H1 (cell line): ENCODE measurements at regions not wholly inside any gene's neighbourhood (a gene's known extent, or its start where the extent isn't known, plus 50 kb on each side); places are given as distances from the start of the nearest gene placed in this dataset.
A peak's percentile ranks its signal among the peaks of the same experiment; 100 is the strongest.

Experiments
- CTCF ChIA-PET: fragments of 300-600 bp; sonication (Branson Sonifier 250); formaldehyde crosslinking; loops from one replicate; lab custom pipeline; 2021; ENCODE audit not compliant: partially characterized antibody; lab: Charles Lee
- POLR2A ChIA-PET: fragments of 300-600 bp; sonication (Branson Sonifier 250); formaldehyde crosslinking; loops from one replicate; lab custom pipeline; 2021; ENCODE audit warnings: inconsistent platforms; ENCODE audit not compliant: partially characterized antibody; lab: Charles Lee
- DNase-seq, 2 experiments: peaks; one replicate each; pipeline versions ENCODE4 v3.0.0 to v3.0.0-alpha.2; 2010 to 2022; ENCODE audit warnings: low spot score in 2 of 2, low read depth in 1 of 2, mixed read lengths in 1 of 2
- FAIRE-seq: peaks from 2 replicates; lab custom pipeline; 2011; peaks lifted over from hg19 to GRCh38; lab: Jason Lieb, UNC
- H2AFZ ChIP-seq: 2 replicates; pipeline ENCODE4 v1.8.1; 2012; ENCODE audit warnings: low read length, inconsistent platforms
- H2AK5ac ChIP-seq: 2 replicates; pipeline ENCODE4 v1.6.1; 2013; ENCODE audit warnings: low read depth, low read length
- H2BK120ac ChIP-seq: replicated peaks from 2 replicates; pipeline ENCODE3; 2013; ENCODE audit warnings: low read depth, low read length, inconsistent platforms
- H2BK12ac ChIP-seq: 2 replicates; pipeline ENCODE4 v1.6.1; 2013; ENCODE audit warnings: low read depth, low read length
- H2BK15ac ChIP-seq: 2 replicates; pipeline ENCODE4 v1.6.1; 2013; ENCODE audit warnings: low read length
- H2BK20ac ChIP-seq: 2 replicates; pipeline ENCODE4 v1.6.1; 2013; ENCODE audit warnings: low read length
- H2BK5ac ChIP-seq: 2 replicates; pipeline ENCODE4 v1.6.1; 2013; ENCODE audit warnings: low read depth, low read length
- H3K14ac ChIP-seq: 2 replicates; pipeline ENCODE4 v1.6.1; 2013; ENCODE audit warnings: inconsistent platforms; ENCODE audit not compliant: insufficient read length
- H3K18ac ChIP-seq: 2 replicates; pipeline ENCODE4 v1.6.1; 2013; ENCODE audit warnings: low read length; ENCODE audit errors: extremely low read depth
- H3K23ac ChIP-seq: 2 replicates; pipeline ENCODE4 v1.6.1; 2013; ENCODE audit warnings: inconsistent platforms; ENCODE audit not compliant: insufficient read length
- H3K23me2 ChIP-seq: 2 replicates; pipeline ENCODE4 v1.6.1; 2013; ENCODE audit warnings: low read depth, low read length
- H3K27ac ChIP-seq: 2 replicates; pipeline ENCODE4 v1.6.1; 2011; ENCODE audit warnings: low read depth, low read length, inconsistent platforms
- H3K27me3 ChIP-seq, 4 experiments: replicated peaks in 1 of 4; 1 replicate in 1 of 4; 2 replicates in 3 of 4; pipeline versions ENCODE4 v1.6.1 to v1.8.1; 2011 to 2013; ENCODE audit warnings: low read length in 3 of 4, mild to moderate bottlenecking in 3 of 4, inconsistent platforms in 2 of 4, mixed read lengths in 2 of 4, moderate library complexity in 1 of 4; ENCODE audit not compliant: control insufficient read depth in 3 of 4, insufficient read depth in 3 of 4; ENCODE audit errors: extremely low read depth in 1 of 4
- H3K36me3 ChIP-seq, 4 experiments: 2 replicates each; pipeline versions ENCODE4 v1.6.1 to v1.8.1; 2011 to 2013; ENCODE audit warnings: mild to moderate bottlenecking in 4 of 4, low read length in 3 of 4, moderate library complexity in 2 of 4, control low read depth in 1 of 4, inconsistent platforms in 1 of 4; ENCODE audit not compliant: insufficient read depth in 4 of 4, control insufficient read depth in 2 of 4
- H3K4ac ChIP-seq: replicated peaks from 2 replicates; pipeline ENCODE3; 2013; ENCODE audit warnings: low read length, low read depth, mixed read lengths, inconsistent platforms; ENCODE audit not compliant: insufficient read length
- H3K4me1 ChIP-seq, 4 experiments: replicated peaks in 1 of 4; 1 replicate in 1 of 4; 2 replicates in 3 of 4; pipeline versions ENCODE4 v1.6.1 to v1.8.1; 2011 to 2013; ENCODE audit warnings: low read length in 3 of 4, inconsistent platforms in 2 of 4, mixed read lengths in 1 of 4; ENCODE audit not compliant: insufficient read depth in 4 of 4, control insufficient read depth in 3 of 4
- H3K4me2 ChIP-seq, 2 experiments: 2 replicates each; pipeline versions ENCODE4 v1.6.1 to v1.8.1; 2011 to 2013; ENCODE audit warnings: low read depth in 2 of 2, low read length in 2 of 2, control low read depth in 1 of 2, inconsistent platforms in 1 of 2, mild to moderate bottlenecking in 1 of 2; ENCODE audit not compliant: insufficient read depth in 1 of 2
- H3K4me3 ChIP-seq, 4 experiments: fragments of 200-600, 300-600 bp in 1 of 4; sonication (generic), shearing (Covaris generic), sonication (Bioruptor Twin) in 1 of 4; 2 replicates each; pipeline versions ENCODE4 v1.5.1 to v1.8.1; 2011 to 2016; ENCODE audit warnings: low read length in 4 of 4, low read depth in 3 of 4, control low read depth in 2 of 4, inconsistent platforms in 2 of 4, mild to moderate bottlenecking in 2 of 4, mixed read lengths in 1 of 4, moderate library complexity in 1 of 4; ENCODE audit not compliant: insufficient read depth in 2 of 4; ENCODE audit errors: extremely low read depth in 1 of 4
- H3K56ac ChIP-seq: replicated peaks from 2 replicates; pipeline ENCODE3; 2013; ENCODE audit warnings: low read depth, mild to moderate bottlenecking, mixed read lengths, low read length, inconsistent platforms; ENCODE audit not compliant: insufficient read length
- H3K79me1 ChIP-seq: 2 replicates; pipeline ENCODE4 v1.6.1; 2013; ENCODE audit warnings: low read depth, low read length, control low read depth
- H3K79me2 ChIP-seq, 2 experiments: 2 replicates each; pipeline versions ENCODE4 v1.6.1 to v1.8.1; 2012 to 2013; ENCODE audit warnings: low read length in 2 of 2, mild to moderate bottlenecking in 2 of 2, inconsistent platforms in 1 of 2; ENCODE audit not compliant: insufficient read depth in 2 of 2, control insufficient read depth in 1 of 2
- H3K9ac ChIP-seq, 4 experiments: replicated peaks in 1 of 4; 1 replicate in 1 of 4; 2 replicates in 3 of 4; pipeline versions ENCODE4 v1.6.1 to v1.8.1; 2011 to 2013; ENCODE audit warnings: low read depth in 3 of 4, low read length in 3 of 4, control low read depth in 2 of 4, mild to moderate bottlenecking in 2 of 4, moderate library complexity in 2 of 4, inconsistent platforms in 1 of 4; ENCODE audit errors: extremely low read depth in 1 of 4
- H3K9me3 ChIP-seq, 2 experiments: 2 replicates each; pipeline versions ENCODE4 v1.6.1 to v1.8.1; 2012 to 2013; ENCODE audit warnings: mild to moderate bottlenecking in 2 of 2, moderate library complexity in 2 of 2, control low read depth in 1 of 2, inconsistent platforms in 1 of 2, low read depth in 1 of 2, low read length in 1 of 2, mixed read lengths in 1 of 2; ENCODE audit not compliant: insufficient read depth in 2 of 2
- H4K20me1 ChIP-seq, 2 experiments: replicated peaks in 1 of 2; 2 replicates each; pipeline versions ENCODE3 to v1.8.1; 2011 to 2013; ENCODE audit warnings: inconsistent platforms in 2 of 2, low read length in 2 of 2, mild to moderate bottlenecking in 1 of 2; ENCODE audit not compliant: insufficient read depth in 2 of 2, control insufficient read depth in 1 of 2
- H4K5ac ChIP-seq: 2 replicates; pipeline ENCODE4 v1.6.1; 2013; ENCODE audit warnings: low read length, low read depth, mixed read lengths, inconsistent platforms; ENCODE audit not compliant: insufficient read length
- H4K8ac ChIP-seq: 2 replicates; pipeline ENCODE4 v1.8.0; 2013; ENCODE audit warnings: mild to moderate bottlenecking, moderate library complexity, low read length, inconsistent platforms; ENCODE audit not compliant: insufficient read depth; ENCODE audit errors: extremely low read depth
- H4K91ac ChIP-seq: replicated peaks from 2 replicates; pipeline ENCODE3; 2013; ENCODE audit warnings: low read length, mixed read lengths, inconsistent platforms; ENCODE audit not compliant: insufficient read length
- BCL11A ChIP-seq, 2 experiments: IDR thresholded peaks; one replicate each; pipeline ENCODE4 v1.6.1; 2011; ENCODE audit warnings: low read depth in 2 of 2, low read length in 2 of 2, mild to moderate bottlenecking in 2 of 2
- KDM1A ChIP-seq: fragments of 200-600, 300-600 bp; sonication (generic); IDR thresholded peaks from 2 replicates; pipeline ENCODE4 v1.7.1; 2016; ENCODE audit warnings: mild to moderate bottlenecking, low read length, borderline replicate concordance
- ZNF274 ChIP-seq: IDR thresholded peaks from 2 replicates; pipeline ENCODE4 v1.7.0; 2012; ENCODE audit warnings: low read length, borderline replicate concordance; ENCODE audit errors: extremely low read depth
- WGBS, 2 experiments: shearing (Covaris generic) in 1 of 2; methylation state at CpG; one replicate each; pipeline versions ENCODE4 v1.1.6 to v1.1.7; 2013 to 2015; ENCODE audit warnings: low lambda C conversion rate in 2 of 2, mixed read lengths in 2 of 2, inconsistent platforms in 1 of 2, low coverage in 1 of 2, missing lambda C conversion rate in 1 of 2; ENCODE audit not compliant: insufficient replicate concordance in 2 of 2, insufficient coverage in 1 of 2, insufficient read length in 1 of 2; ENCODE audit errors: extremely low coverage in 1 of 2, missing lambda C conversion rate in 1 of 2; 5-methylcytosine and 5-hydroxymethylcytosine counted together

- no peak overlapping the region for H2BK12ac ChIP-seq
- H4K91ac ChIP-seq, result no peak overlapping the region
- CTCF ChIA-PET, result no interaction called here
- H3K79me2 ChIP-seq, result no peaks in the 10 kb centered on the region
- H4K8ac ChIP-seq, result no peak overlapping the region
- H2BK5ac ChIP-seq, result no peak overlapping the region
- no peak overlapping the region for H3K9ac ChIP-seq
- H2AK5ac ChIP-seq, result no peak overlapping the region
- H3K4me2 ChIP-seq, result no peak overlapping the region
- DNase-seq (peak in 1 of 2 experiments; percentile 19), FAIRE-seq (no peak)
- no peaks in the 10 kb centered on the region for H3K23me2 ChIP-seq
- no peak overlapping the region for H2BK20ac ChIP-seq
- H3K23ac ChIP-seq, result no peak overlapping the region
- H3K27me3 ChIP-seq, result no peaks in the 10 kb centered on the region
- no peaks in the 10 kb centered on the region for H3K79me1 ChIP-seq
- no peak overlapping the region for H2AFZ ChIP-seq
- no peak overlapping the region for H3K4me3 ChIP-seq
- H3K27ac ChIP-seq, result no peak overlapping the region
- no peaks in the 10 kb centered on the region for H4K20me1 ChIP-seq
- H4K5ac ChIP-seq, result no peak overlapping the region
- H3K18ac ChIP-seq, result no peak overlapping the region
- 93% methylated on average over 3 of the region's 3 CpGs; no CpG with 5 or more reads in 1 of the 2 experiments for WGBS, 2 experiments
- H3K36me3 ChIP-seq, result no peaks in the 10 kb centered on the region; a peak in 1 of 8 replicates
- no peaks in the 10 kb centered on the region for H3K4me1 ChIP-seq
- H3K4ac ChIP-seq, result no peak overlapping the region
- TF ChIP-seq ZNF274, result no peak
- TF ChIP-seq KDM1A, result no peak
- no peak for TF ChIP-seq BCL11A (IDR thresholded peaks at IDR 0.05; ENCODE audit: low read depth in 2 of 2, low read length in 2 of 2)
- peaks cover 3 to 18% of the 10 kb centered on the region in 2 experiments for H3K9me3 ChIP-seq
- H3K14ac ChIP-seq, result no peak overlapping the region
- no peak overlapping the region for H2BK120ac ChIP-seq
- POLR2A ChIA-PET, result no interaction called here
- H3K56ac ChIP-seq, result no peak overlapping the region
- no peak overlapping the region for H2BK15ac ChIP-seq
These were observed 61.4 kb upstream of the PACRGL start for GRCh38 chr4:20638825-20639224.
